ENCODE measurements at regions not wholly inside any gene's neighbourhood (a gene's known extent, or its start where the extent isn't known, plus 50 kb on each side); places are given as distances from the start of the nearest gene placed in this dataset.

GRCh38 chr12:46471404-46471803, 98.8 kb upstream of the SLC38A2 start:
- dilution Hi-C loops (cut with MboI; ENCODE audit: extremely low pct_ligation_motif_present, low sequenced_read_pairs) (no loop called here), intact Hi-C loops (cut with micrococcal nuclease) (no loop called here)
- no peak overlapping the region for H3K4me3 ChIP-seq (replicated peaks in 1 of 3; ENCODE audit: insufficient read depth in 1 of 3, low read depth in 1 of 3, low read length in 3 of 3)
- no peak overlapping the region for H3K9ac ChIP-seq (replicated peaks; ENCODE audit: extremely low read depth, insufficient read depth, low read length)
- H2AFZ ChIP-seq (ENCODE audit: low read depth, low read length), result no peak overlapping the region
- H3K9me3 ChIP-seq (replicated peaks; ENCODE audit: control insufficient read depth, insufficient read depth, low read length), result no peaks in the 10 kb centered on the region
- H3K79me2 ChIP-seq (ENCODE audit: control insufficient read depth, insufficient read depth, low read length), result no peaks in the 10 kb centered on the region
- no peaks in the 10 kb centered on the region for H3K27me3 ChIP-seq (ENCODE audit: control insufficient read depth in 2 of 2, insufficient read depth in 2 of 2, low read length in 2 of 2)
- no peak overlapping the region for H3K27ac ChIP-seq (ENCODE audit: insufficient read depth, low read depth, low read length)
- H3K4me2 ChIP-seq (ENCODE audit: insufficient read depth, low read length), result no peak overlapping the region
- ChIA-PET POLR2A (interaction anchor here (0.8 kb wide), 1 partner anchor 20 kb away, joined by 3 read pairs; no protein-coding TSS in a partner anchor), CTCF (interaction anchor here (0.7 to 3.3 kb wide), 4 partner anchors 12 to 190 kb away, joined by 3 to 13 read pairs (median 4); no protein-coding TSS in a partner anchor)
- FAIRE-seq (no peak), DNase-seq (ENCODE audit: low read depth, low spot score) (no peak)
- no peak for TF ChIP-seq MYC (IDR thresholded peaks at IDR 0.05; ENCODE audit: low read depth, low read length)
- TF ChIP-seq GATA2 (IDR thresholded peaks at IDR 0.05; ENCODE audit: insufficient read depth, insufficient read length, low read depth, low read length), result no peak
- TF ChIP-seq POLR2A (IDR thresholded peaks at IDR 0.05; ENCODE audit: low read depth, low read length), result no peak
- no peak for TF ChIP-seq FOS (IDR thresholded peaks at IDR 0.05; ENCODE audit: borderline replicate concordance, insufficient read depth, low read length)
- TF ChIP-seq, protein P1, sequence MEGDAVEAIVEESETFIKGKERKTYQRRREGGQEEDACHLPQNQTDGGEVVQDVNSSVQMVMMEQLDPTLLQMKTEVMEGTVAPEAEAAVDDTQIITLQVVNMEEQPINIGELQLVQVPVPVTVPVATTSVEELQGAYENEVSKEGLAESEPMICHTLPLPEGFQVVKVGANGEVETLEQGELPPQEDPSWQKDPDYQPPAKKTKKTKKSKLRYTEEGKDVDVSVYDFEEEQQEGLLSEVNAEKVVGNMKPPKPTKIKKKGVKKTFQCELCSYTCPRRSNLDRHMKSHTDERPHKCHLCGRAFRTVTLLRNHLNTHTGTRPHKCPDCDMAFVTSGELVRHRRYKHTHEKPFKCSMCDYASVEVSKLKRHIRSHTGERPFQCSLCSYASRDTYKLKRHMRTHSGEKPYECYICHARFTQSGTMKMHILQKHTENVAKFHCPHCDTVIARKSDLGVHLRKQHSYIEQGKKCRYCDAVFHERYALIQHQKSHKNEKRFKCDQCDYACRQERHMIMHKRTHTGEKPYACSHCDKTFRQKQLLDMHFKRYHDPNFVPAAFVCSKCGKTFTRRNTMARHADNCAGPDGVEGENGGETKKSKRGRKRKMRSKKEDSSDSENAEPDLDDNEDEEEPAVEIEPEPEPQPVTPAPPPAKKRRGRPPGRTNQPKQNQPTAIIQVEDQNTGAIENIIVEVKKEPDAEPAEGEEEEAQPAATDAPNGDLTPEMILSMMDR (IDR thresholded peaks at IDR 0.05; ENCODE audit: extremely low read depth in 1 of 2, insufficient read depth in 1 of 2, low read depth in 1 of 2, low read length in 2 of 2), result no peak
- TF ChIP-seq, protein P2, sequence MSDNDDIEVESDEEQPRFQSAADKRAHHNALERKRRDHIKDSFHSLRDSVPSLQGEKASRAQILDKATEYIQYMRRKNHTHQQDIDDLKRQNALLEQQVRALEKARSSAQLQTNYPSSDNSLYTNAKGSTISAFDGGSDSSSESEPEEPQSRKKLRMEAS (IDR thresholded peaks at IDR 0.05; ENCODE audit: insufficient read depth, insufficient read length), result no peak
- TF ChIP-seq JUN (IDR thresholded peaks at IDR 0.05; ENCODE audit: borderline replicate concordance, insufficient read depth, insufficient read length, low read depth), result no peak
- TF ChIP-seq EZH2 (IDR thresholded peaks at IDR 0.05; ENCODE audit: borderline replicate concordance, low read depth, low read length, severe bottlenecking), result no peak
- TF ChIP-seq POLR2AphosphoS5 (IDR thresholded peaks at IDR 0.05; ENCODE audit: insufficient read depth, low read depth, low read length), result no peak
- no peaks in the 10 kb centered on the region for H3K36me3 ChIP-seq (ENCODE audit: control insufficient read depth in 2 of 2, extremely low read depth in 1 of 2, insufficient read depth in 2 of 2, low read length in 2 of 2)
- BruUV-seq (replicated peaks), result no TSS peak
- no peaks in the 10 kb centered on the region for H3K9me1 ChIP-seq (replicated peaks; ENCODE audit: control insufficient read depth, extremely low read depth, insufficient read depth, low read length)
- H4K20me1 ChIP-seq (replicated peaks; ENCODE audit: control insufficient read depth, extremely low read depth, insufficient read depth, low read length), result no peaks in the 10 kb centered on the region
- peaks cover 67% of the 10 kb centered on the region for H3K4me1 ChIP-seq (ENCODE audit: control insufficient read depth, extremely low read depth, insufficient read depth, low read length)

Measured in endothelial cell of umbilical vein (primary cell).